ENCODE measurements at regions not wholly inside any gene's neighbourhood (a gene's known extent, or its start where the extent isn't known, plus 50 kb on each side); places are given as distances from the start of the nearest gene placed in this dataset.
"Not testable (repeated sequence)": the region's sequence is repeated elsewhere in the genome, so short reads cannot be mapped to it uniquely, and the experiment has no call there.

DNA sequence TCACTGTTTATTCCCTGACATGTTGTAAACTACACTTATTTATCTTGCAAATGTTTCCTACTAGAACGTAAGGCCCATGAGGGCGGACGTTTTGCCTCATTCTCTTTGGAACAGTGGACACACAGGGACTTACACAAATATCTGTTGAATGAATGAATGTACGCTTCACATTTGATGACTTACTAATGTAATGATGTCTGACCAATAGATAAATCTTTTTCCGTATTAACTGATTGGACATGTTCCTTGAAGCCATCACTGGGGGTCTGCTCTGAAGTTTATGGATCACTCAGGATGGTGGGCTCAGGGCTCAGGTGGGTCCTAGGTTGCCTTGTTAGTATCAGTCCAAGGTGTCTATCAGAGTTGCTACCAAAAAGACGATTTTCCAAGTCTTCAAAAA, 763.2 kb upstream of the TPTE start:
- no peak overlapping the region for H3K4me3 ChIP-seq
- H4K20me1 ChIP-seq: no peaks in the 10 kb centered on the region
- no peaks in the 10 kb centered on the region for H3K4me1 ChIP-seq
- no peak for TF ChIP-seq Cebpa-rat (IDR thresholded peaks at IDR 0.05)
- H3K27ac ChIP-seq: no peak overlapping the region
- H3K27me3 ChIP-seq: no peaks in the 10 kb centered on the region
- H3K9ac ChIP-seq: no peak overlapping the region
- H3K9me3 ChIP-seq (replicated peaks in 1 of 11): peaks cover 0 to 2% (median under 1%) of the 10 kb centered on the region in 11 experiments; a peak in 2 of 22 replicates
- H3K36me3 ChIP-seq: no peaks in the 10 kb centered on the region
- H3K4me2 ChIP-seq: no peak overlapping the region

DNA sequence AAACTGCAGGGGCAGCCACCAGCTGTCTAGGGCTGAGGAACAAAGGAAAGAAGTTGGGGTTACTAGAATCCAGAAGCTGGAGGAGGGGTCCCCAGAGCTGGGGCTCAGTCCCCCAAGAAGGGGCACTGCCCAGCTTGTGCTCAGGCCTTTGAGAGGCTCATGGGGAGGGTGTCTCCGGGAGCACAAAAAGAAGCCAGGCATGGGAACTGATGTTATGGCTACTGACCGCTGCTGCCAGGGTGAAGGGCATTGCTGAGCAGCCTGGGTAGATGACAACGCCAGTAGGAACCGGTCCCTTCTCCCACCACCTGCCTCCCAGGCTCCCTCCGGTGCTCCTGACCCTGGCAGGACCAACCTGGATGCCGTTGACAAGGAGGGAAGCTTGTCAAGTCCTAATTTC, 762.5 kb upstream of the TPTE start:
- no peaks in the 10 kb centered on the region for H3K27me3 ChIP-seq

DNA sequence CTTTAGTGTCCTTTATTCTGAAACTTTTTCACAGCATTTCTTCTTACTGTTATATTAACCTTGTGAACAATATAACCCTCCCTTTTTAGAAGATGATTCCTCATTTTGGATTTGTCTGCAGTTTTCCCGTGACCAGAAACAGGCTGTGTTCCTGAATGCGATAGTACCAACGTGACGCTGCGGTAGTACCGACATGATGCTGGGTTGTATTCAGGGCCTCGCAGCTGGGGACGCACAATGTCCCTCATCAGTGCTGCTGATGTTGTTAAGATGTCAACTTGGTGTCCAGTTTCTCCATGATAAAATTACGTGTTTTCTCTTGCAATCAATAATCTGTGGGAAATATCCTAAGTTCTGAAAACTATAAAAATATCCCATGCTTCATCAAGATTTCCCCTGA, 761.4 kb upstream of the TPTE start:
- no peak for TF ChIP-seq Cebpa-rat (IDR thresholded peaks at IDR 0.05)
- Histone ChIP-seq H3K4me3 (no peak overlapping the region), H3K9ac (no peak overlapping the region), H3K27ac (no peak overlapping the region), H3K27me3 (no peaks in the 10 kb centered on the region), H4K20me1 (no peaks in the 10 kb centered on the region), H3K9me3 (replicated peaks in 1 of 11) (peaks cover 0 to 12% (median 8%) of the 10 kb centered on the region in 11 experiments; a peak in 5 of 22 replicates), H3K4me2 (no peak overlapping the region), H3K4me1 (no peaks in the 10 kb centered on the region), H3K36me3 (no peaks in the 10 kb centered on the region)

More for the DNA sequence above, 762.5 kb upstream of the TPTE start:
- H3K4me2 ChIP-seq: peak overlapping the region in 1 of 11 experiments; percentile 0; a peak in 1 of 22 replicates
- H3K36me3 ChIP-seq: no peaks in the 10 kb centered on the region
- H3K27ac ChIP-seq: no peak overlapping the region
- no peaks in the 10 kb centered on the region for H4K20me1 ChIP-seq
- no peak overlapping the region for H3K9ac ChIP-seq
- H3K9me3 ChIP-seq (replicated peaks in 1 of 11): peaks cover 0 to 9% (median 7%) of the 10 kb centered on the region in 11 experiments; a peak in 5 of 22 replicates
- no peak overlapping the region for H3K4me3 ChIP-seq
- no peak for TF ChIP-seq Cebpa-rat (IDR thresholded peaks at IDR 0.05)
- H3K4me1 ChIP-seq: no peaks in the 10 kb centered on the region

- H4K20me1 ChIP-seq: no peaks in the 10 kb centered on the region
- H3K27ac ChIP-seq: no peak overlapping the region
- no peaks in the 10 kb centered on the region for H3K27me3 ChIP-seq
- H3K4me1 ChIP-seq: no peaks in the 10 kb centered on the region
- no peaks in the 10 kb centered on the region for H3K36me3 ChIP-seq
- no peak overlapping the region for H3K4me3 ChIP-seq
- H3K9ac ChIP-seq: no peak overlapping the region
- peaks cover 0 to 12% (median 8%) of the 10 kb centered on the region in 11 experiments; a peak in 5 of 22 replicates for H3K9me3 ChIP-seq (replicated peaks in 1 of 11)
- TF ChIP-seq Cebpa-rat (IDR thresholded peaks at IDR 0.05): no peak
- H3K4me2 ChIP-seq: no peak overlapping the region
Observed at GRCh38 chr21:9760398-9761074, 760.8 kb upstream of the TPTE start.

- Histone ChIP-seq H3K36me3 (no peaks in the 10 kb centered on the region), H3K27ac (no peak overlapping the region), H3K27me3 (no peaks in the 10 kb centered on the region), H3K4me1 (no peaks in the 10 kb centered on the region), H4K20me1 (no peaks in the 10 kb centered on the region), H3K4me3 (no peak overlapping the region), H3K9ac (no peak overlapping the region), H3K9me3 (replicated peaks in 1 of 11) (peaks cover 16 to 27% (median 20%) of the 10 kb centered on the region in 11 experiments), H3K4me2 (no peak overlapping the region)
- TF ChIP-seq Cebpa-rat (IDR thresholded peaks at IDR 0.05): no peak
Observed at GRCh38 chr21:9763306-9763705, 758.1 kb upstream of the TPTE start.

DNA sequence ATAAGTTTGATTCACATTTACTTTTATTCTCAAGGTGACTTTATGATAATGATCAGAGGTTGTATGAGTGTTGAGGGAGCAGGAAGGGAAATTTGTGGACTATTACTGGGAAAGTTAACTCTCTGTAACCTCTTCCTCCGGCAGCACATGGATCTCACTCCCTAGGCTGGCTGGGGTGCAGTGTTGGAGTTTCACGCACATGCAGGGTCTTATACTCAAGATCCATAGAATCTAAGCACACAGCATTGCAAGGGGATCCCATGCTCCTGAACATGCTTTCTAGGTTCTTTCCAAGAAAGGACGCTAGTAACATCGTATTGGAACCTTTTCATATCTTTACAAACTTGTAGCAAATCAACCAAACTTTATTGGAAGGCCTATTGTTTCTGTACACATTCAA, 757.6 kb upstream of the TPTE start:
- H3K9ac ChIP-seq: no peak overlapping the region
- H4K20me1 ChIP-seq: no peaks in the 10 kb centered on the region
- H3K36me3 ChIP-seq: no peaks in the 10 kb centered on the region
- peaks cover 21 to 32% (median 25%) of the 10 kb centered on the region in 11 experiments for H3K9me3 ChIP-seq (replicated peaks in 1 of 11)
- no peaks in the 10 kb centered on the region for H3K4me1 ChIP-seq
- H3K4me2 ChIP-seq: no peak overlapping the region
- H3K27me3 ChIP-seq: no peaks in the 10 kb centered on the region
- no peak overlapping the region for H3K27ac ChIP-seq
- no peak for TF ChIP-seq Cebpa-rat (IDR thresholded peaks at IDR 0.05)
- no peak overlapping the region for H3K4me3 ChIP-seq

DNA sequence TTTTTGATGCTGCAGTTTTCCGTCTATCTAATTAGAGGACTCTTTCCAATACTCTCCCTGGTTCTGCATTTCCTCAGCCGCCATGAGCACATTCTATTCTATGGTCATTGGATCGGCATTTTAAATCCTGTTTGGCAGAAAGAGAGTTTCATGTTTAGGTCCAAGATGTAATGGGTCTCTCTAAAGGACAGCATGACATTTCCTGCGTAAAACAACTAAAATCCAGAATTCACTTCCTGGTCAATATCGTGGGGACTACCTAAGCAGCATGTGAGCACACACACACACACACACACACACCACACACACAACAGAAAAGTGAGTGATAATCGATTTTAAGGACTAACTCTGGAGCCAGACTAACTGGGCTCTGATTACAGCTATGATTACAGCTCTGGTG, 757.1 kb upstream of the TPTE start:
- not testable (repeated sequence) for H3K9ac ChIP-seq, H3K36me3 ChIP-seq, H4K20me1 ChIP-seq, H3K4me3 ChIP-seq, H3K4me2 ChIP-seq, H3K4me1 ChIP-seq, H3K27me3 ChIP-seq, H3K27ac ChIP-seq
- peaks cover 22 to 36% (median 29%) of the 10 kb centered on the region in 11 experiments for H3K9me3 ChIP-seq (replicated peaks in 1 of 11)

DNA sequence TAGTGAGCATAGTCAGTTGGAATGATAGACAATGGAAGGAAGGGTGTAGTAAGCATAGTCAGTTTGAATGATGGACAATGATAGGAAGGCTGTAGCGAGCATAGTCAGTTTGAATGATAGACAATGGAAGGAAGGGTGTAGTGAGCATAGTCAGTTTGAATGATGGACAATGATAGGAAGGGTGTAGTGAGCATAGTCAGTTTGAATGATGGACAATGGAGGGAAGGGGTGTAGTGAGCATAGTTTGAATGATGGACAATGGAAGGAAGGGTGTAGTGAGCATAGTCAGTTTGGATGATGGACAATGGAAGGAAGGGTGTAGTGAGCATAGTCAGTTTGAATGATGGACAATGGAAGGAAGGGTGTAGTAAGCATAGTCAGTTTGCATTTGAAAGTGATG, 755.8 kb upstream of the TPTE start:
- H3K4me3 ChIP-seq, H3K4me1 ChIP-seq, H3K27ac ChIP-seq, H4K20me1 ChIP-seq, H3K36me3 ChIP-seq, H3K27me3 ChIP-seq, H3K4me2 ChIP-seq, H3K9ac ChIP-seq: not testable (repeated sequence)
- H3K9me3 ChIP-seq (replicated peaks in 1 of 11): peaks cover 22 to 37% (median 29%) of the 10 kb centered on the region in 11 experiments

- H4K20me1 ChIP-seq, H3K27me3 ChIP-seq, H3K9ac ChIP-seq, H3K4me3 ChIP-seq, H3K27ac ChIP-seq, H3K4me2 ChIP-seq, H3K36me3 ChIP-seq, H3K4me1 ChIP-seq: not testable (repeated sequence)
- peaks cover 23 to 37% (median 31%) of the 10 kb centered on the region in 11 experiments for H3K9me3 ChIP-seq (replicated peaks in 1 of 11)
Observed at GRCh38 chr21:9766890-9767591, 754.3 kb upstream of the TPTE start.
